Skeletal muscle tissue (tissue), 3 donors: ENCODE measurements at regions not wholly inside any gene's neighbourhood (a gene's known extent, or its start where the extent isn't known, plus 50 kb on each side); places are given as distances from the start of the nearest gene placed in this dataset.
"Not testable (repeated sequence)": the region's sequence is repeated elsewhere in the genome, so short reads cannot be mapped to it uniquely, and the experiment has no call there.

Experiments used
- H3K27ac ChIP-seq: one replicate; pipeline ENCODE4 v1.7.0; 2013; ENCODE audit warnings: mild to moderate bottlenecking, low read depth, low read length, inconsistent platforms
- H3K27me3 ChIP-seq, 3 donors: one replicate each; pipeline ENCODE4 v1.7.0; 2013; ENCODE audit warnings: low read length in 3 of 3; ENCODE audit not compliant: control insufficient read depth in 3 of 3, insufficient read depth in 3 of 3
- H3K36me3 ChIP-seq, 3 donors: one replicate each; pipeline ENCODE4 v1.7.0; 2013; ENCODE audit warnings: low read length in 3 of 3; ENCODE audit not compliant: control insufficient read depth in 3 of 3, insufficient read depth in 3 of 3
- H3K4me1 ChIP-seq, 3 donors: one replicate each; pipeline ENCODE4 v1.7.0; 2013; ENCODE audit warnings: low read length in 3 of 3, mild to moderate bottlenecking in 3 of 3; ENCODE audit not compliant: control insufficient read depth in 3 of 3, insufficient read depth in 3 of 3
- H3K4me3 ChIP-seq, 3 donors: one replicate each; pipeline ENCODE4 v1.7.0; 2013; ENCODE audit warnings: low read length in 3 of 3
- H3K9ac ChIP-seq, 3 donors: one replicate each; pipeline ENCODE4 v1.7.0; 2013; ENCODE audit warnings: low read length in 3 of 3, mild to moderate bottlenecking in 3 of 3, moderate library complexity in 2 of 3, low read depth in 1 of 3
- H3K9me3 ChIP-seq, 3 donors: one replicate each; pipeline ENCODE4 v1.7.0; 2013; ENCODE audit warnings: low read length in 3 of 3; ENCODE audit not compliant: control insufficient read depth in 3 of 3
- donor health status: Osteomylitis.

- H3K4me3 ChIP-seq = no peak overlapping the region
- H3K9me3 ChIP-seq = no peaks in the 10 kb centered on the region
- no peak overlapping the region for H3K9ac ChIP-seq
- no peaks in the 10 kb centered on the region for H3K36me3 ChIP-seq
- H3K4me1 ChIP-seq = no peaks in the 10 kb centered on the region
- peaks cover 0 to 2% (median 0%) of the 10 kb centered on the region in 3 donors for H3K27me3 ChIP-seq
- no peak overlapping the region for H3K27ac ChIP-seq
Observed at GRCh38 chr1:181986907-181987305, 74.6 kb downstream of the ZNF648 start.

- H3K4me1 ChIP-seq = no peaks in the 10 kb centered on the region
- no peaks in the 10 kb centered on the region for H3K9me3 ChIP-seq
- H3K4me3 ChIP-seq = no peak overlapping the region
- no peaks in the 10 kb centered on the region for H3K36me3 ChIP-seq
- H3K27ac ChIP-seq = no peak overlapping the region
- peaks cover 0 to 2% (median 0%) of the 10 kb centered on the region in 3 donors for H3K27me3 ChIP-seq
- H3K9ac ChIP-seq = no peak overlapping the region
Observed at GRCh38 chr1:181985936-181986906, 75.3 kb downstream of the ZNF648 start.

- Histone ChIP-seq H3K36me3 (no peaks in the 10 kb centered on the region), H3K9ac (no peak overlapping the region), H3K9me3 (no peaks in the 10 kb centered on the region), H3K27me3 (peaks cover 0 to 2% (median 0%) of the 10 kb centered on the region in 3 donors), H3K4me3 (no peak overlapping the region), H3K4me1 (no peaks in the 10 kb centered on the region), H3K27ac (no peak overlapping the region)
Observed at GRCh38 chr1:181985281-181985680, 76.2 kb downstream of the ZNF648 start.

GRCh38 chr1:181984006-181984405 lies 77.5 kb downstream of the ZNF648 start:
- H3K4me1 ChIP-seq = no peaks in the 10 kb centered on the region
- H3K9ac ChIP-seq = no peak overlapping the region
- H3K27me3 ChIP-seq = peaks cover 0 to 2% (median 0%) of the 10 kb centered on the region in 3 donors
- no peak overlapping the region for H3K4me3 ChIP-seq
- H3K27ac ChIP-seq = no peak overlapping the region
- no peaks in the 10 kb centered on the region for H3K9me3 ChIP-seq
- H3K36me3 ChIP-seq = no peaks in the 10 kb centered on the region

- no peak overlapping the region for H3K4me3 ChIP-seq
- H3K9ac ChIP-seq = no peak overlapping the region
- H3K9me3 ChIP-seq = no peaks in the 10 kb centered on the region
- no peaks in the 10 kb centered on the region for H3K4me1 ChIP-seq
- H3K36me3 ChIP-seq = no peaks in the 10 kb centered on the region
- no peak overlapping the region for H3K27ac ChIP-seq
- H3K27me3 ChIP-seq = no peaks in the 10 kb centered on the region
Observed at GRCh38 chr1:181981821-181982220, 79.7 kb downstream of the ZNF648 start.

GRCh38 chr1:181972256-181972655 lies 89.3 kb downstream of the ZNF648 start:
- H3K9ac ChIP-seq = no peak overlapping the region
- H3K36me3 ChIP-seq = no peaks in the 10 kb centered on the region
- peaks cover 0 to 6% (median 0%) of the 10 kb centered on the region in 3 donors for H3K27me3 ChIP-seq
- H3K27ac ChIP-seq = no peak overlapping the region
- H3K9me3 ChIP-seq = no peaks in the 10 kb centered on the region
- H3K4me1 ChIP-seq = no peaks in the 10 kb centered on the region
- no peak overlapping the region for H3K4me3 ChIP-seq

- Histone ChIP-seq H3K9me3 (no peaks in the 10 kb centered on the region), H3K36me3 (no peaks in the 10 kb centered on the region), H3K9ac (no peak overlapping the region), H3K27ac (no peak overlapping the region), H3K4me1 (no peaks in the 10 kb centered on the region), H3K27me3 (peaks cover 0 to 6% (median 0%) of the 10 kb centered on the region in 3 donors), H3K4me3 (no peak overlapping the region)
Observed at GRCh38 chr1:181971424-181971823, 90.1 kb downstream of the ZNF648 start.

GRCh38 chr1:181969902-181970301 lies 91.6 kb downstream of the ZNF648 start:
- no peak overlapping the region for H3K4me3 ChIP-seq
- H3K36me3 ChIP-seq = no peaks in the 10 kb centered on the region
- H3K9ac ChIP-seq = no peak overlapping the region
- no peaks in the 10 kb centered on the region for H3K4me1 ChIP-seq
- H3K9me3 ChIP-seq = no peaks in the 10 kb centered on the region
- peaks cover 0 to 6% (median 0%) of the 10 kb centered on the region in 3 donors for H3K27me3 ChIP-seq
- no peak overlapping the region for H3K27ac ChIP-seq

GRCh38 chr1:181954696-181955095 lies 106.8 kb downstream of the ZNF648 start:
- H3K27ac ChIP-seq, H3K4me1 ChIP-seq, H3K9me3 ChIP-seq, H3K27me3 ChIP-seq, H3K36me3 ChIP-seq, H3K9ac ChIP-seq, H3K4me3 ChIP-seq: not testable (repeated sequence)

GRCh38 chr1:181954178-181954577 lies 107.3 kb downstream of the ZNF648 start:
- H3K9ac ChIP-seq, H3K4me3 ChIP-seq, H3K27ac ChIP-seq, H3K4me1 ChIP-seq, H3K9me3 ChIP-seq, H3K36me3 ChIP-seq, H3K27me3 ChIP-seq: not testable (repeated sequence)
